ENCODE measurements at regions not wholly inside any gene's neighbourhood (a gene's known extent, or its start where the extent isn't known, plus 50 kb on each side); places are given as distances from the start of the nearest gene placed in this dataset.

- TF ChIP-seq CTCF (IDR thresholded peaks at IDR 0.05): no peak
- no peak for TF ChIP-seq EZH2phosphoT487 (IDR thresholded peaks at IDR 0.05)
- TF ChIP-seq EZH2 (IDR thresholded peaks at IDR 0.05): no peak
These were observed 116.6 kb upstream of the CEP162 start for GRCh38 chr6:84344005-84344404.

Measured in neural progenitor cell (in vitro differentiated cells).